Esophagus muscularis mucosa (tissue), 4 donors: ENCODE measurements at regions not wholly inside any gene's neighbourhood (a gene's known extent, or its start where the extent isn't known, plus 50 kb on each side); places are given as distances from the start of the nearest gene placed in this dataset.

Experiments used
- DNase-seq: peaks from one replicate; pipeline ENCODE4 v3.0.0-alpha.2; 2017; ENCODE audit errors: extremely low spot score
- H3K27ac ChIP-seq, 4 donors: fragments of 200-600 bp; sonication (generic); replicated peaks in 1 of 4; 1 replicate in 3 of 4; 2 replicates in 1 of 4; pipeline ENCODE4 v1.5.1; 2016 to 2019; ENCODE audit warnings: mild to moderate bottlenecking in 1 of 4
- H3K27me3 ChIP-seq, 4 donors: fragments of 200-600 bp; sonication (generic); one replicate each; pipeline versions ENCODE4 v1.5.1 to v1.6.0; 2016 to 2019
- H3K36me3 ChIP-seq, 4 donors: fragments of 200-600 bp; sonication (generic); one replicate each; pipeline ENCODE4 v1.5.1; 2016 to 2019
- H3K4me1 ChIP-seq, 4 donors: fragments of 200-600 bp; sonication (generic); one replicate each; pipeline ENCODE4 v1.5.1; 2016 to 2019
- H3K4me3 ChIP-seq, 4 donors: fragments of 200-600 bp; sonication (generic); 1 replicate in 2 of 4; 2 replicates in 2 of 4; pipeline ENCODE4 v1.5.1; 2016 to 2019; ENCODE audit warnings: mild to moderate bottlenecking in 4 of 4, moderate library complexity in 1 of 4
- H3K9me3 ChIP-seq, 4 donors: fragments of 200-600 bp; sonication (generic); 1 replicate in 3 of 4; 2 replicates in 1 of 4; pipeline ENCODE4 v1.5.1; 2016 to 2019
- EP300 ChIP-seq: sonication (generic); formaldehyde crosslinking; IDR thresholded peaks from one replicate; pipeline ENCODE4 v1.6.1; 2017; ENCODE audit warnings: antibody characterized with exemption
- POLR2A ChIP-seq: fragments of 450-650 bp; IDR thresholded peaks from one replicate; pipeline ENCODE4 v1.6.1; 2017; ENCODE audit warnings: antibody characterized with exemption, moderate library complexity, mild to moderate bottlenecking, low read depth
- POLR2AphosphoS5 ChIP-seq, 2 donors: sonication (generic); formaldehyde crosslinking; IDR thresholded peaks; one replicate each; pipeline ENCODE4 v1.6.1; 2017; ENCODE audit warnings: antibody characterized with exemption in 2 of 2
- WGBS: methylation state at CpG from one replicate; pipeline ENCODE4 v1.1.5; 2018; 5-methylcytosine and 5-hydroxymethylcytosine counted together
- intact Hi-C: fragments of 100-400 bp; cut with DNase I; formaldehyde crosslinking; loops from one replicate; pipeline ENCODE4 v1.15.1; 2023
- TF ChIP-seq, protein P1 (sequence below), 3 experiments: fragments of 200-600 bp in 2 of 3; fragments of 450-650 bp in 1 of 3; sonication (generic) in 2 of 3; IDR thresholded peaks; one replicate each; pipeline ENCODE4 v1.5.1; 2017 to 2019; ENCODE audit warnings: antibody characterized with exemption in 3 of 3, mild to moderate bottlenecking in 2 of 3, moderate library complexity in 1 of 3

DNA sequence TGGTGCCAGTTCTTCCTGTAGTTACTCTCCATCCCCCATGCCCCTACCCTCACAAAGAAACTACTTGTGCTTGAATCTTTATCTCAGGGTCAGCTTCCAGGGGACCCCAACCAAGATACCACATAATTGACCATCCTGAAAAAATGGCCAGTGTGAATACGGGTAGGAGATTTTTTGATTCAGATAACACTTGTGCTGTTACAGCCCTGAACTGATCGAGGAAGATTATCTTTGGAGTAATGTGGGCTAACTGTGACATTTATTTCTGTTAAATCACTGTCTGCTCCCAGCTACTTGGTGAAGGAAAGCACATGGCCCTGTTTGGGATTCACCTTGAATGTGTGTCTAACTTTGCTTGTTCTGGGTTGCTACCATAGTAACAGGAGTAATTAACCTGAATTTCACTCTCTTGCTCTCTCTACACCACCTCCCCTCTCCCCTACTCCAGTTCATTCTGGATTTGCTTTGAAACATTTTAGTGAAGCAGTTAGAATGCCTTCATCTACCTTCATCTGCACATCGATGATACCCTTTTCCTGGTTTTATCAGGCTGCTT lies 219.6 kb upstream of the CHD6 start:
- no peak overlapping the region for H3K4me3 ChIP-seq
- intact Hi-C loops, result no loop called here
- TF ChIP-seq POLR2A, result no peak
- H3K36me3 ChIP-seq, result no peaks in the 10 kb centered on the region
- no peak for DNase-seq
- H3K27me3 ChIP-seq, result peaks cover 0 to 4% (median 0%) of the 10 kb centered on the region in 4 donors
- no peaks in the 10 kb centered on the region for H3K9me3 ChIP-seq
- H3K27ac ChIP-seq, result no peak overlapping the region
- 26% methylated on average over 3 of the region's 3 CpGs for WGBS
- no peaks in the 10 kb centered on the region for H3K4me1 ChIP-seq

DNA sequence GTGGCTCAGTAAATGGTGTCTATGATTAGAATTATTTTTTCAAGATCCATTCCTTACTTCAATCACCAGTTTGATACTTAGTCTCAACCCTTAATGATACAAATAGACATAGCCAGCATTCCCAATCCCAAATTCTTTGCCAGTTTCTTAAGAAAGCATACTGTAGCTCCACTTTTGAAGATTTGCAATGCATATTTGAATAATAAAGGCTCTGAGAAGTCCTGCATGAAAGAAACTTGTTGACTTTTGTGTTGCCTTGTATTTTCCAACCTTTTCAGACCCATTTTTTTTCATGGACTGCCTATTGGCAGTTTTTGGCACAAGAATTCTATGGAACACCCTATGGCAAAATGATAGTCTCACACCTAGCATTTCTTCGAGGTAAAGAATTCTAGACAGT lies 215.6 kb upstream of the CHD6 start:
- 86% methylated on average over 1 of the region's 1 CpG for WGBS
- no peaks in the 10 kb centered on the region for H3K9me3 ChIP-seq
- H3K4me1 ChIP-seq, result no peaks in the 10 kb centered on the region
- intact Hi-C loops, result no loop called here
- no peak overlapping the region for H3K27ac ChIP-seq
- TF ChIP-seq EP300 (no peak), POLR2AphosphoS5 (IDR thresholded peaks at IDR 0.05) (no peak), POLR2A (no peak)
- TF ChIP-seq, protein P1, sequence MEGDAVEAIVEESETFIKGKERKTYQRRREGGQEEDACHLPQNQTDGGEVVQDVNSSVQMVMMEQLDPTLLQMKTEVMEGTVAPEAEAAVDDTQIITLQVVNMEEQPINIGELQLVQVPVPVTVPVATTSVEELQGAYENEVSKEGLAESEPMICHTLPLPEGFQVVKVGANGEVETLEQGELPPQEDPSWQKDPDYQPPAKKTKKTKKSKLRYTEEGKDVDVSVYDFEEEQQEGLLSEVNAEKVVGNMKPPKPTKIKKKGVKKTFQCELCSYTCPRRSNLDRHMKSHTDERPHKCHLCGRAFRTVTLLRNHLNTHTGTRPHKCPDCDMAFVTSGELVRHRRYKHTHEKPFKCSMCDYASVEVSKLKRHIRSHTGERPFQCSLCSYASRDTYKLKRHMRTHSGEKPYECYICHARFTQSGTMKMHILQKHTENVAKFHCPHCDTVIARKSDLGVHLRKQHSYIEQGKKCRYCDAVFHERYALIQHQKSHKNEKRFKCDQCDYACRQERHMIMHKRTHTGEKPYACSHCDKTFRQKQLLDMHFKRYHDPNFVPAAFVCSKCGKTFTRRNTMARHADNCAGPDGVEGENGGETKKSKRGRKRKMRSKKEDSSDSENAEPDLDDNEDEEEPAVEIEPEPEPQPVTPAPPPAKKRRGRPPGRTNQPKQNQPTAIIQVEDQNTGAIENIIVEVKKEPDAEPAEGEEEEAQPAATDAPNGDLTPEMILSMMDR (IDR thresholded peaks at IDR 0.05), result no peak
- DNase-seq, result no peak
- H3K4me3 ChIP-seq, result no peak overlapping the region
- H3K36me3 ChIP-seq, result no peaks in the 10 kb centered on the region
- peaks cover 0 to 4% (median 0%) of the 10 kb centered on the region in 4 donors for H3K27me3 ChIP-seq

- TF ChIP-seq POLR2A (no peak), POLR2AphosphoS5 (IDR thresholded peaks at IDR 0.05) (no peak), EP300 (no peak)
- TF ChIP-seq, protein P1 (IDR thresholded peaks at IDR 0.05), result no peak
These were observed 212.5 kb upstream of the CHD6 start for GRCh38 chr20:41830702-41831101.

DNA sequence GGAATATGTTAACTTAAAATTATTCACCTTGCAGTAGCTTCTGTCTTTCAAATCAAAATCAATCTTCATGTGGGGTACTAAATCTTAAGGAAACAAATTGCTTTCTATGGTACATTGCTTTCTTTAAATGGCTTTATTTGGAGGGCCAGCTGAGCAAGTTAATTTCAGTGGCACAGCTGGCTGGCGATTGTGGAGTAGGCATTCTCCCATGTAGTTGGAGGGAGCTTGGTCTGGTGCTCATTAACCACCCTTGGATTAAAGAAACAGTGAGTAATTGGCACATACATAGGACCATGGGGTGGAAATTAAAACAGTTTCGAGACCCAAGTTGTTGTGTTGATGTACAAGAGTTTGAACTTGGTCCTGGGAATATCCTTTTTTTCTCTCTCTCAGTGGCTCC lies 201.3 kb upstream of the CHD6 start:
- intact Hi-C loops, result no loop called here
- 75% methylated on average over 2 of the region's 2 CpGs for WGBS
- H3K4me1 ChIP-seq, result no peaks in the 10 kb centered on the region
- TF ChIP-seq POLR2A, result no peak
- TF ChIP-seq EP300, result no peak
- TF ChIP-seq, protein P1 (IDR thresholded peaks at IDR 0.05), result no peak
- no peak for TF ChIP-seq POLR2AphosphoS5 (IDR thresholded peaks at IDR 0.05)
- no peak for DNase-seq
- H3K4me3 ChIP-seq, result no peak overlapping the region
- H3K27ac ChIP-seq, result no peak overlapping the region
- H3K36me3 ChIP-seq, result no peaks in the 10 kb centered on the region
- H3K27me3 ChIP-seq, result no peaks in the 10 kb centered on the region
- H3K9me3 ChIP-seq, result no peaks in the 10 kb centered on the region

More at GRCh38 chr20:41830702-41831101, 212.5 kb upstream of the CHD6 start:
- H3K4me3 ChIP-seq, result no peak overlapping the region
- H3K9me3 ChIP-seq, result no peaks in the 10 kb centered on the region
- no peaks in the 10 kb centered on the region for H3K36me3 ChIP-seq
- peaks cover 0 to 16% (median 0%) of the 10 kb centered on the region in 4 donors for H3K27me3 ChIP-seq
- H3K27ac ChIP-seq, result no peak overlapping the region
- 65% methylated on average over 2 of the region's 2 CpGs for WGBS
- DNase-seq, result no peak
- intact Hi-C loops, result no loop called here
- H3K4me1 ChIP-seq, result no peaks in the 10 kb centered on the region

- 35% methylated on average over 5 of the region's 5 CpGs for WGBS
- DNase-seq, result peak; percentile 60
- intact Hi-C loops, result no loop called here
- Histone ChIP-seq H3K4me3 (no peak overlapping the region), H3K9me3 (no peaks in the 10 kb centered on the region), H3K4me1 (no peaks in the 10 kb centered on the region), H3K27ac (no peak overlapping the region), H3K27me3 (no peaks in the 10 kb centered on the region), H3K36me3 (no peaks in the 10 kb centered on the region)
- TF ChIP-seq POLR2AphosphoS5 (IDR thresholded peaks at IDR 0.05), result no peak
- TF ChIP-seq, protein P1 (IDR thresholded peaks at IDR 0.05), result no peak
- no peak for TF ChIP-seq POLR2A
- no peak for TF ChIP-seq EP300
These were observed 200.8 kb upstream of the CHD6 start for GRCh38 chr20:41818991-41819390.
